Activated CD4-positive, alpha-beta T cell treated with anti-CD3 and anti-CD28 coated beads for 36 hours (primary cell): ENCODE measurements at regions not wholly inside any gene's neighbourhood (a gene's known extent, or its start where the extent isn't known, plus 50 kb on each side); places are given as distances from the start of the nearest gene placed in this dataset.
"Not testable (repeated sequence)": the region's sequence is repeated elsewhere in the genome, so short reads cannot be mapped to it uniquely, and the experiment has no call there.

ENCODE experiments used
- ATAC-seq: fragments of 200-7000 bp; cut with Tn5 transposase; one replicate; pipeline ENCODE4 v1.10.0; 2021; ENCODE audit warnings: mild to moderate bottlenecking, moderate library complexity
- CTCF ChIA-PET: fragments of 350-600 bp; sonication (Branson Sonifier 250); formaldehyde crosslinking; loops from one replicate; lab custom pipeline; 2021; ENCODE audit warnings: antibody characterized with exemption; lab: Charles Lee
- POLR2A ChIA-PET: fragments of 350-600 bp; sonication (Branson Sonifier 250); formaldehyde crosslinking; loops from one replicate; lab custom pipeline; 2021; ENCODE audit warnings: antibody characterized with exemption, inconsistent platforms; lab: Charles Lee
- DNase-seq: peaks from one replicate; pipeline ENCODE4 v3.0.0-alpha.2; 2020
- H3K27ac Mint-ChIP-seq: one replicate; pipeline ENCODE4 v1.8.0; 2021; ENCODE audit warnings: mixed read lengths
- H3K27me3 Mint-ChIP-seq: one replicate; pipeline ENCODE4 v1.8.0; 2021; ENCODE audit warnings: mixed read lengths
- H3K36me3 Mint-ChIP-seq: one replicate; pipeline ENCODE4 v1.8.0; 2021; ENCODE audit warnings: low read depth, mixed read lengths
- H3K4me1 Mint-ChIP-seq: one replicate; pipeline ENCODE4 v1.8.0; 2021; ENCODE audit warnings: mixed read lengths
- H3K4me3 Mint-ChIP-seq: one replicate; pipeline ENCODE4 v1.8.0; 2021; ENCODE audit warnings: mild to moderate bottlenecking, moderate library complexity, mixed read lengths
- H3K9me3 Mint-ChIP-seq: one replicate; pipeline ENCODE4 v1.8.0; 2021; ENCODE audit warnings: low read depth, mixed read lengths
- intact Hi-C, 2 experiments: fragments of 100-400 bp; cut with DNase I in 1 of 2; cut with micrococcal nuclease in 1 of 2; formaldehyde crosslinking; loops; one replicate each; pipeline versions ENCODE4 v1.14.2 to v1.15.1; 2022 to 2024; cut with DNase I, micrococcal nuclease

DNA sequence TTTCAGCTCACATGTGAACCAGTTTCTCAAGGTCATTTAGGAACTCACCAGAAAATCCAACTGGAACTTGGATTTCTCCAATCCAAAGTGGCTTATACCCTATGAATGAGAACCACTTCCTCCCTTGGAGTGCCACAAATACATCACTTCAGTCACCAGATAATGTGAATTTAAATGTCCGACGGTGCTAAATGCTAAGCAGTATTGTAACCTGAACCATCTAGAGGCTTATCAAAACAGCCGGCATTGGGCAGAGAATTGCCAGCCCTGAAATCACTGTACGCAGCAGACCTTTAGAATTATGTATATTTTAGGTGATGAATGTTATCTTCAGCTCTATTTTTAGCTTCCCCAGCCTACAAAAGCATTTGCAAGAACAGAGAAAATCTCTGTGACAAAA is 76.8 kb upstream of the COX20 start:
- Mint-ChIP-seq H3K9me3 (peaks cover 5% of the 10 kb centered on the region), H3K4me1 (no peaks in the 10 kb centered on the region), H3K27me3 (peaks cover 2% of the 10 kb centered on the region), H3K36me3 (no peaks in the 10 kb centered on the region), H3K4me3 (no peak overlapping the region), H3K27ac (no peak overlapping the region)
- CTCF ChIA-PET, result interaction anchor here (0.6 to 1.5 kb wide), 2 partner anchors 55 to 284 kb away, joined by 3 to 5 read pairs; no protein-coding TSS in a partner anchor
- POLR2A ChIA-PET, result no interaction called here
- intact Hi-C loops, result no loop called here
- DNase-seq (no peak), ATAC-seq (no peak)

DNA sequence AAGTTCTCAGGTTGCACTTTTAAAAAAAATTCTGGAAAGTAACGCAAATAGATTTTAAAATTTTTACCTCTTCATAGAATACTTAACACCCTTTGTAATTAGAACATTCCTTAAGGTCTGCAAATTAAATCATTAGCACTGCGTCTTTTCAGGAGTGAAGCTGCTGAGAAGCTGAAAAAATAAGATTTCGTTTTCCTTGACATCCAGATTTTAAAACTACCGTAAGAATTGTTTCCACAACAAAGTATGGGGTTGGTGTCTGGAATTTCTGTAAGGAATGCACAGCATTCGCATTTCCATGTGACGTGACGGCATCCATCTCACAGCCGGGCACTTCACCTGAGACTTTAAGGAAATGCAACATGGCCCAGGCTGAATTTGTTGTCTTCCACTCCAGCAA is 76.3 kb upstream of the COX20 start:
- Mint-ChIP-seq H3K4me3 (no peak overlapping the region), H3K9me3 (peaks cover 5% of the 10 kb centered on the region), H3K36me3 (no peaks in the 10 kb centered on the region), H3K27me3 (peaks cover 4% of the 10 kb centered on the region), H3K27ac (no peak overlapping the region), H3K4me1 (no peaks in the 10 kb centered on the region)
- no peak for ATAC-seq
- DNase-seq, result no peak
- POLR2A ChIA-PET, result no interaction called here
- intact Hi-C loops, result no loop called here
- CTCF ChIA-PET, result interaction anchor here (1.5 kb wide), 1 partner anchor 283 kb away, joined by 5 read pairs; no protein-coding TSS in a partner anchor

DNA sequence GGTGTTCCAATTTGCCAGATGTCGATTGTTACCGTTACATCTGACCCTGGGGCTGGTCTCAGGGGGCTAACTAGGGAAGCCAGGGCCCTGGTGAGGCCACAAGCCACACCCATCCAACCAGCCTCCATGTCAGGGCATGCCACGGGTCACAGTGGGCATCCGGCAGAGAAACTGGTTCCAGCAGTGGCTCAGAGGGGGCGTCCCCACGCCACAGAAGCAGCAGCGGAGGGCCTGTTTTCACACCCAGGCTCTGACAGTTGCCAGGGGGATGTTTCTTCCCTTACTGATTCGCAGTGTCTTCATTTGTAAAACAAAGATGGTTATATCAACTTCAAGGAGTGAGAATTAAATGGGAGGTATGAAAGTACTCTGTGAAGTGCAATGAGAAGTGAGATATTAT is 75.0 kb upstream of the COX20 start:
- H3K27ac Mint-ChIP-seq, result no peak overlapping the region
- H3K27me3 Mint-ChIP-seq, result peaks cover 4% of the 10 kb centered on the region
- H3K4me3 Mint-ChIP-seq, result no peak overlapping the region
- no peaks in the 10 kb centered on the region for H3K4me1 Mint-ChIP-seq
- ChIA-PET CTCF (no interaction called here), POLR2A (no interaction called here)
- H3K9me3 Mint-ChIP-seq, result peaks cover 5% of the 10 kb centered on the region
- H3K36me3 Mint-ChIP-seq, result no peaks in the 10 kb centered on the region
- intact Hi-C loops, result no loop called here
- no peak for ATAC-seq
- no peak for DNase-seq

DNA sequence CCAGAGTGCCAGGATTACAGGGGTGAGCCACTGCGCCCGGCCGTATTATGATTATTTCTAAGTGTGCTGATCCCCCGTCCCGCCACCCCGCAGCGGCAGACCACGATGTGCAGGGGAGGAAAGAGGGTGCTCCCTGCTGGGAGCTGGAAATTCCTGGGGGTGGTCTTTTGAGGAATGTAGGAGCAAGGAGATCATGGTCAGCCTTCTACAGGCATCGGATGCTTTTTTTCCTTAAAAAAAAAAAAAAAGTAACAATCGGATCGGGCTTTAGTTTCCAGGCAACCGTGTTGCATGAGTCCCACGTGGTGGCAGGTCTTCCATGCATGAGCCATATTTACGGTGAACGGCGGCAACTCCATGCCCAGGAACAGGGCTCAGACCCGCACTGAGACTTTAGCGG is 74.2 kb upstream of the COX20 start:
- Mint-ChIP-seq H3K27me3 (peaks cover 5% of the 10 kb centered on the region), H3K9me3 (peaks cover 5% of the 10 kb centered on the region), H3K27ac (no peak overlapping the region), H3K4me1 (no peaks in the 10 kb centered on the region), H3K36me3 (no peaks in the 10 kb centered on the region), H3K4me3 (no peak overlapping the region)
- no peak for DNase-seq
- no peak for ATAC-seq
- intact Hi-C loops, result no loop called here
- POLR2A ChIA-PET, result no interaction called here
- CTCF ChIA-PET, result no interaction called here

DNA sequence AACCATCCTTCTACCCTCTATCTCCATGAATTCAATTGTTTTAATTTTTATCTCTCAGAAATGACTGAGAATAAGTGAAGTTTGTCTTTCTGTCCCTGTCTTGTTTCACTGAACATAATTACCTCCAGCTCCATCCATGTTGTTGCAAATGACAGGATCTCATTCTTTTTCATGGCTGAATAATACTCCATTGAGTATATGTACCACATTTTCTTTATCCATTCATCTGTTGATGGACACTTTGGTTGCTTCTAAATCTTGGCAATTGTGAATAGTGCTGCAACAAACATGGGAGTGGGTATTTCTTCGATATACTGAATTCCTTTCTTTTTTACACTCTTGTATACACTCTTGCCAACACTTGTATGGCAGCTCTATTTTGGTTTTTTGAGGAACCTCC is 72.8 kb upstream of the COX20 start:
- intact Hi-C loops, result no loop called here
- peaks cover 10% of the 10 kb centered on the region for H3K27me3 Mint-ChIP-seq
- H3K36me3 Mint-ChIP-seq, result no peaks in the 10 kb centered on the region
- no peak overlapping the region for H3K4me3 Mint-ChIP-seq
- DNase-seq (no peak), ATAC-seq (no peak)
- CTCF ChIA-PET, result no interaction called here
- H3K9me3 Mint-ChIP-seq, result peaks cover 5% of the 10 kb centered on the region
- no peaks in the 10 kb centered on the region for H3K4me1 Mint-ChIP-seq
- POLR2A ChIA-PET, result no interaction called here
- no peak overlapping the region for H3K27ac Mint-ChIP-seq

DNA sequence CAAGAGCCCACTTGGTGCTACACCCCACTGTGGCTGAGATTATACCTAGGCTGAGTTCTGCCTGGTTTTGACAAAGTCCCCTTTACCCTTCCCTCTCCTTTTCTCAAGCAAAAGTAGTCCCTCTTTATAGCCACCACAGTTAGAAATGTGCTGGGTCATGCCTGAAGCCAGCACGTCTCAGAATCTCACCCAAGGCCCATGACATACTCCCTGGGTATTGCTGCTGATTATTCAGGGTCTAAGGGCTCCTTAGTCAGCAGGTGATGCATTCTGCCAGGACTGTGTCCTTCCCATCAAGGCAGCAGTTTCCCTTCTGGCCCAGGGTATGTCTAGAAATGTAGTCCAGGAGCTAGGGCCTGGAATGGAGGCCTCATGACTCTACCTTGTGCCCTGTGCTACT is 67.3 kb upstream of the COX20 start:
- Mint-ChIP-seq H3K36me3 (no peaks in the 10 kb centered on the region), H3K9me3 (no peaks in the 10 kb centered on the region), H3K27me3 (peaks cover 8% of the 10 kb centered on the region), H3K4me1 (no peaks in the 10 kb centered on the region), H3K4me3 (no peak overlapping the region), H3K27ac (no peak overlapping the region)
- DNase-seq, result no peak
- ChIA-PET CTCF (interaction anchor here (0.9 kb wide), 1 partner anchor 13 kb away, joined by 3 read pairs; no protein-coding TSS in a partner anchor), POLR2A (no interaction called here)
- intact Hi-C loops, result no loop called here
- ATAC-seq, result no peak

DNA sequence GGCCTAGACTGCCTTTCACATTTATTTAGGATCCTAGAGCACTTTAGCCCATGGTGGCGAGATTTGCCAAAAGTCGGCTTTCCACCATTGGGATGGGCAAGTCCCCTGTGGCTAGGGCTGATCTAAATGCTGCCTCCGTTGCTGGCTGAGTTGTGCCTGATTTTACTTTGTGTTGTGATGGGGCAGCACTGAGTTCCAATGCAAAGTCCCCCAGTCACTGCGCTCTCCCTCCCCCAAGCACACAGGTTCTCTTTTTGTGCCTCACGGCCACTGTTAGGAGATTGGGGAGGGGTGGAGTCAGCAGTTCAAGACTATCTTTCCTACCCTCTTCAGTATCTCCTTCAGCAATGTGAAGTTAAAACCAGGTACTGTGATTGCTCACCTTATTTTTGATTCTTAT is 66.7 kb upstream of the COX20 start:
- no peak for ATAC-seq
- Mint-ChIP-seq H3K27ac (no peak overlapping the region), H3K27me3 (peaks cover 6% of the 10 kb centered on the region), H3K4me3 (no peak overlapping the region), H3K9me3 (no peaks in the 10 kb centered on the region), H3K36me3 (no peaks in the 10 kb centered on the region), H3K4me1 (no peaks in the 10 kb centered on the region)
- POLR2A ChIA-PET, result no interaction called here
- DNase-seq, result no peak
- intact Hi-C loops, result no loop called here
- CTCF ChIA-PET, result interaction anchor here (0.6 to 0.9 kb wide), 2 partner anchors 12 to 122 kb away, joined by 3 read pairs; no protein-coding TSS in a partner anchor

DNA sequence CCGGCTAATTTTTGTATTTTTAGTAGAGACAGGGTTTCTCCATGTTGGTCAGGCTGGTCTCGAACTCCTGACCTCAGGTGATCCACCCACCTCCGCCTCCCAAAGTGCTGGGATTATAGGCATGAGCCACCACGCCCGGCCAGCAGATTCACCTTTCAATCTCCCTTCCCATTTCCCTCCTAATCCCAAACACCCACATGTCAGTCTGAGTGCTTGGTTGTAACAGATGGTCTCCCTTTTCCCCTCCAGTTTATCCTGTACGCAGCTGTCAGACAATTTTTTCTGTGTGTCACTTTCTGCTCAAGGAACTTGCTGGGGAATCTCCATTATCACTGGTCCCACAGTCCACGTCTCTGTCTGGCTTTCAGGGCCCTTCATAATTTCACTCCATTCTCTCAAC is 64.9 kb upstream of the COX20 start:
- not testable (repeated sequence) for H3K27ac Mint-ChIP-seq, ATAC-seq

DNA sequence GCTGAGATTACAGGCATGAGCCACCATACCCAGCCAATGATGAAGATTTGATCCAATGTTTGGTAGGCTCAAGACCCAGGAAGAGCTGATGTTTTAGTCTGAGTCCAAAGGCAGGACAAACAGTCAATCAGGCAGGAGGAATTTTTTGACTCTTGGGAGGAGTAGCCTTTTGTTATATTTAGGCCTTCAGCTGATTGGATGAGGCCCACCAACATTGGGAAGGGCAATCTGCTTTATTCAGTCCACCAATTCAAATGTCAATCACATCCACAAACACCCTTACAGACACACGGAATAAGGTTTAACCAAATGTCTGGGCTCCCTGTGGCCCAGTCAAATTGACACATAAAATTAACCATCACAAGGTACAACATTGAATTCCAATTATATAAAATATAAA is 61.9 kb upstream of the COX20 start:
- Mint-ChIP-seq H3K9me3 (no peaks in the 10 kb centered on the region), H3K36me3 (no peaks in the 10 kb centered on the region), H3K4me1 (peaks cover 4% of the 10 kb centered on the region), H3K27ac (no peak overlapping the region), H3K27me3 (no peaks in the 10 kb centered on the region), H3K4me3 (no peak overlapping the region)
- DNase-seq, result no peak
- ChIA-PET POLR2A (no interaction called here), CTCF (no interaction called here)
- no peak for ATAC-seq
- intact Hi-C loops, result no loop called here

More for the DNA sequence above, 64.9 kb upstream of the COX20 start:
- H3K36me3 Mint-ChIP-seq, H3K4me3 Mint-ChIP-seq, H3K27me3 Mint-ChIP-seq, H3K4me1 Mint-ChIP-seq, POLR2A ChIA-PET, CTCF ChIA-PET, intact Hi-C loops, DNase-seq, H3K9me3 Mint-ChIP-seq: not testable (repeated sequence)

DNA sequence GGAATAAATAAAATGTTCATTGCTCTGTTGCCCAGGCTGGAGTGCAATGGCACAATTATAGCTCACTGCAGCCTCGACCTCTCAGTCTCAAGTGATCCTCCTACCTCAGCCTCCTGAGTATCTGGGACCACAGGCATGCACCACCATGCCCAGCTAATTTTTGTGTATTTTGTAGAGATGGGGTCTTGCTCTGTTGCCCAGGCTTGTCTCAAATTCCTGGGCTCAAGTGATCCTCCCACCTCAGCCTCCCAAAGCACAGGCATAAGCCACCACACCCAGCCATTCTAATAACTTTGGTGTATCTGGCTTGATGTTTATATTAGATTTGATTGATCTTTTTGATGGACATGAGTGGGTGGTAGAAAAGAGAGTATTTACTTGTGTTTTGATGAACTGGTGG is 58.7 kb upstream of the COX20 start:
- H3K27me3 Mint-ChIP-seq, H3K27ac Mint-ChIP-seq, H3K4me3 Mint-ChIP-seq, H3K4me1 Mint-ChIP-seq, H3K9me3 Mint-ChIP-seq, ATAC-seq, DNase-seq, POLR2A ChIA-PET, H3K36me3 Mint-ChIP-seq, intact Hi-C loops: not testable (repeated sequence)
- CTCF ChIA-PET, result interaction anchor here (1.4 kb wide), 1 partner anchor 55 kb away, joined by 4 read pairs; no protein-coding TSS in a partner anchor

DNA sequence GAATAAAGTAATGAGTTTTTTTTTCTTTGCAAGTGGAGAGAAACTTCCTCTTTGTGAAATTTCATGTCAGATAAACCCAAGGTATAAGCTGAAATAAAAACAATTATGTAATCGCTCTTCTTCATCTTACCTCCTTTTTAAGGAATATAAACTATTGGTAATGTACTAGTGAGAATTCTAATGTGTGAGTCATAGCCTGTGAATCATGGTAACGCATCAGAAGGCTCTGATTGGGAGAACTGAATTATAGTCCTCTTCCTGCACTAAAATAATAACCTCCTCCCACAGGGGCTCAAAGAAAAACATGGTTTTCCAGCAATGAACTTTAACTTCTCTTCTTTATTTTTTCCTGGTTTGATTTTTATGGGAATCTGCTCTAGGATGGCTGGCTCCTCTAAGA is 57.1 kb upstream of the COX20 start:
- ChIA-PET POLR2A (no interaction called here), CTCF (interaction anchor here (1.0 to 1.4 kb wide), 2 partner anchors 23 to 53 kb away, joined by 3 to 4 read pairs; no protein-coding TSS in a partner anchor)
- no peak overlapping the region for H3K4me3 Mint-ChIP-seq
- H3K4me1 Mint-ChIP-seq, result peaks cover 7% of the 10 kb centered on the region
- intact Hi-C loops, result no loop called here
- H3K27me3 Mint-ChIP-seq, result no peaks in the 10 kb centered on the region
- H3K9me3 Mint-ChIP-seq, result no peaks in the 10 kb centered on the region
- H3K36me3 Mint-ChIP-seq, result no peaks in the 10 kb centered on the region
- no peak overlapping the region for H3K27ac Mint-ChIP-seq
- DNase-seq (no peak), ATAC-seq (peak; percentile 71)

DNA sequence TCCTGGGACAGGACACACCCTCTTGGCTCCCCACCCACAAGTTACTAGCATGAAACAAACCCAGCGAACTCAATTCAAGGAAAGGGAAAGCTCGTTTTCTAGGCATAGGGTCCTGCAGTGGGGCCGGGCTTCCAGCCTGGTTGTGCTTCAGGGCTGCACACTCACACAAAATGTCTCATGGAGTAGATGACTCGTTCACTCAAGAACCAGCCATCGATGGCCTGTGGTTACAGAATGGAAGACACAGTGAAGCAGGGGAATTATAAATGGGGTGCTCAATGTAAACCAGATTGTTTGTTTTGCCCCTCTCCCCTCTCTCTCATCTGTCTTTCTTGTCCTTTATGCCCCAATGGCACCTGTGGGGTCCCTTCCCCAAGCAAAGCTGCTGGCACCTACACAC is 56.0 kb upstream of the COX20 start:
- Mint-ChIP-seq H3K27ac (no peak overlapping the region), H3K9me3 (no peaks in the 10 kb centered on the region), H3K36me3 (no peaks in the 10 kb centered on the region), H3K4me3 (no peak overlapping the region), H3K27me3 (no peaks in the 10 kb centered on the region), H3K4me1 (peaks cover 7% of the 10 kb centered on the region)
- peak; percentile 13 for DNase-seq
- intact Hi-C loops, result no loop called here
- CTCF ChIA-PET, result interaction anchor here (0.7 to 1.0 kb wide), 2 partner anchors 10 to 127 kb away, joined by 3 read pairs; no protein-coding TSS in a partner anchor
- POLR2A ChIA-PET, result no interaction called here
- no peak for ATAC-seq
